ENCODE measurements at regions not wholly inside any gene's neighbourhood (a gene's known extent, or its start where the extent isn't known, plus 50 kb on each side); places are given as distances from the start of the nearest gene placed in this dataset.
"Not testable (repeated sequence)": the region's sequence is repeated elsewhere in the genome, so short reads cannot be mapped to it uniquely, and the experiment has no call there.

DNA sequence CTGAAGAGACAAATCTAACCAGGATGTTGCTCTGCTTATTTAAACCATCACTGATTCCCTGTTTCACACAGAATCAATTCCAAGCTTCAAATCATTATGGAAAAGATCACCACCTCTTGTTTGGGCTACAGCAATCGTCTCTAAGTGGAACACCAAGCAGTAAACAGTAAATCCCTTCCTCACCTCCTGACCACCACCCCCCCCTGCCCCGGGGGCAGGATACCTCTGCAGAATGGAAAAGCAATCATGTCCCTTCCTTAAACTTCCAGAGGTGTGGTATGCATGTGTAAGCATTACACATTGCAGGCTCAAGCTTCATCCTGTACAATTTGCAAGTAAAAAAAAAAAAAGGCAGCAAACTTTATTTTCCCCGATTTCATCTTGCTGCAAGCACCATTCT lies 373.8 kb downstream of the NPIPA8 start:
- no peaks in the 10 kb centered on the region for H3K36me3 ChIP-seq (ENCODE audit: control insufficient read depth, insufficient read depth, low read length)
- H3K9me3 ChIP-seq (ENCODE audit: control insufficient read depth, low read length): peaks cover 5% of the 10 kb centered on the region
- WGBS, 2 experiments (ENCODE audit: insufficient coverage in 2 of 2): 74% methylated on average over 2 of the region's 3 CpGs; no CpG with 5 or more reads in 1 of the 2 experiments
- no peaks in the 10 kb centered on the region for H3K4me1 ChIP-seq (ENCODE audit: control insufficient read depth, insufficient read depth, low read length, poor library complexity, severe bottlenecking)
- H3K27ac ChIP-seq (ENCODE audit: low read depth, low read length, severe bottlenecking): no peak overlapping the region
- no peak overlapping the region for H3K4me3 ChIP-seq (ENCODE audit: extremely low read depth, insufficient read depth, low read length, poor library complexity, severe bottlenecking)

DNA sequence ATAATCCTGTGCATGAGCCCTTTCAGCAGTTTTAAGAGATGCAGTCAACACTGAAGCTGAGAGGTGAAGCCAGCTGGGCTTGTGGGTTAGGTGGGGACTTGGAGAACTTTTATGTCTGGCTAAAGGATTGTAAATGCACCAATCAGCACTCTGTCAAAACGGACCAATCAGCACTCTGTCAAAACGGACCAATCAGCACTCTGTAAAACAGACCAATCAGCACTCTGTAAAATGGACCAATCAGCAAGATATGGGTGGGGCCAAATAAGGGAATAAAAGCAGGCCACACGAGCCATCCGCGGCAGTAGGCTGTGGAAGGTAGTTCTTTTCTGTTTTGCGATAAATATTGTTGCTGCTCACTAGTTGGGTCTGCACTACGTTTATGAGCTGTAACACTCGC lies 374.7 kb downstream of the NPIPA8 start:
- H3K4me1 ChIP-seq (ENCODE audit: control insufficient read depth, insufficient read depth, low read length, poor library complexity, severe bottlenecking); H3K36me3 ChIP-seq (ENCODE audit: control insufficient read depth, insufficient read depth, low read length); H3K9me3 ChIP-seq (ENCODE audit: control insufficient read depth, low read length); H3K4me3 ChIP-seq (ENCODE audit: extremely low read depth, insufficient read depth, low read length, poor library complexity, severe bottlenecking); H3K27ac ChIP-seq (ENCODE audit: low read depth, low read length, severe bottlenecking): not testable (repeated sequence)
- 84 to 86% methylated on average over 8 of the region's 8 CpGs for WGBS, 2 experiments (ENCODE audit: insufficient coverage in 2 of 2)

DNA sequence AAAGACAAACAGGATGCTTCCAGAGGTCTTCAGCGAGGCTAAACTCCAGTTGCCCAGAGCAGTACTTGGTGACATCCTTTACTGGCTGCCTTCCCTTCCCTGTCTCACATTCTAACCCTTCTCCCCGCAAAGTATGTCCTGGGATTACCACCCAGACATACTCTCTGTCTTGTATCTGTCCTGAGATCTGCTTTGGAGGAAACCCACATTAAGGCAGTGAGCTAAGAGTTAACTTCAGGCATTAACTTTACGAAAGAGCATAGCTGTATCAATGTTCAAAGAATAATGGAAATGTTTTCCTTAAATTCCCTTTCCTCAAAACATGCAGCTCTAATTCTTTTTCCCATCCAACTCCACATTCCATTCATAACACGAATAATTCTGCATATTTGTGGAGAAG lies 385.2 kb downstream of the NPIPA8 start:
- Histone ChIP-seq H3K9me3 (ENCODE audit: control insufficient read depth, low read length) (no peaks in the 10 kb centered on the region), H3K4me3 (ENCODE audit: extremely low read depth, insufficient read depth, low read length, poor library complexity, severe bottlenecking) (no peak overlapping the region), H3K27ac (ENCODE audit: low read depth, low read length, severe bottlenecking) (no peak overlapping the region), H3K36me3 (ENCODE audit: control insufficient read depth, insufficient read depth, low read length) (no peaks in the 10 kb centered on the region), H3K4me1 (ENCODE audit: control insufficient read depth, insufficient read depth, low read length, poor library complexity, severe bottlenecking) (peaks cover 11% of the 10 kb centered on the region)
- 72 to 92% methylated on average over 1 to 2 of the region's 4 CpGs for WGBS, 2 experiments (ENCODE audit: insufficient coverage in 2 of 2)

GRCh38 chr16:17949982-17950250 lies 386.6 kb downstream of the NPIPA8 start:
- 75 to 79% methylated on average over 3 of the region's 4 CpGs for WGBS, 2 experiments (ENCODE audit: insufficient coverage in 2 of 2)
- H3K36me3 ChIP-seq (ENCODE audit: control insufficient read depth, insufficient read depth, low read length): no peaks in the 10 kb centered on the region
- H3K27ac ChIP-seq (ENCODE audit: low read depth, low read length, severe bottlenecking): peak overlapping the region; percentile 74
- peaks cover 11% of the 10 kb centered on the region for H3K4me1 ChIP-seq (ENCODE audit: control insufficient read depth, insufficient read depth, low read length, poor library complexity, severe bottlenecking)
- no peaks in the 10 kb centered on the region for H3K9me3 ChIP-seq (ENCODE audit: control insufficient read depth, low read length)
- no peak overlapping the region for H3K4me3 ChIP-seq (ENCODE audit: extremely low read depth, insufficient read depth, low read length, poor library complexity, severe bottlenecking)

GRCh38 chr16:17949141-17949981 lies 387.2 kb downstream of the NPIPA8 start:
- H3K36me3 ChIP-seq (ENCODE audit: control insufficient read depth, insufficient read depth, low read length): no peaks in the 10 kb centered on the region
- H3K4me1 ChIP-seq (ENCODE audit: control insufficient read depth, insufficient read depth, low read length, poor library complexity, severe bottlenecking): peaks cover 11% of the 10 kb centered on the region
- no peaks in the 10 kb centered on the region for H3K9me3 ChIP-seq (ENCODE audit: control insufficient read depth, low read length)
- H3K27ac ChIP-seq (ENCODE audit: low read depth, low read length, severe bottlenecking): peak overlapping the region; percentile 74
- 52 to 72% methylated on average over 3 to 7 of the region's 10 CpGs for WGBS, 2 experiments (ENCODE audit: insufficient coverage in 2 of 2)
- no peak overlapping the region for H3K4me3 ChIP-seq (ENCODE audit: extremely low read depth, insufficient read depth, low read length, poor library complexity, severe bottlenecking)

- H3K9me3 ChIP-seq (ENCODE audit: control insufficient read depth, low read length): no peaks in the 10 kb centered on the region
- 81 to 98% methylated on average over 3 of the region's 3 CpGs for WGBS, 2 experiments (ENCODE audit: insufficient coverage in 2 of 2)
- no peak overlapping the region for H3K27ac ChIP-seq (ENCODE audit: low read depth, low read length, severe bottlenecking)
- H3K36me3 ChIP-seq (ENCODE audit: control insufficient read depth, insufficient read depth, low read length): no peaks in the 10 kb centered on the region
- H3K4me1 ChIP-seq (ENCODE audit: control insufficient read depth, insufficient read depth, low read length, poor library complexity, severe bottlenecking): peaks cover 11% of the 10 kb centered on the region
- no peak overlapping the region for H3K4me3 ChIP-seq (ENCODE audit: extremely low read depth, insufficient read depth, low read length, poor library complexity, severe bottlenecking)
These were observed 388.9 kb downstream of the NPIPA8 start for GRCh38 chr16:17947637-17948036.

- WGBS, 2 experiments (ENCODE audit: insufficient coverage in 2 of 2): no CpG with 5 or more reads among the region's 1 CpG
- H3K4me3 ChIP-seq (ENCODE audit: extremely low read depth, insufficient read depth, low read length, poor library complexity, severe bottlenecking): no peak overlapping the region
- H3K27ac ChIP-seq (ENCODE audit: low read depth, low read length, severe bottlenecking): no peak overlapping the region
- peaks cover 11% of the 10 kb centered on the region for H3K4me1 ChIP-seq (ENCODE audit: control insufficient read depth, insufficient read depth, low read length, poor library complexity, severe bottlenecking)
- H3K9me3 ChIP-seq (ENCODE audit: control insufficient read depth, low read length): no peaks in the 10 kb centered on the region
- no peaks in the 10 kb centered on the region for H3K36me3 ChIP-seq (ENCODE audit: control insufficient read depth, insufficient read depth, low read length)
These were observed 389.4 kb downstream of the NPIPA8 start for GRCh38 chr16:17947165-17947564.

DNA sequence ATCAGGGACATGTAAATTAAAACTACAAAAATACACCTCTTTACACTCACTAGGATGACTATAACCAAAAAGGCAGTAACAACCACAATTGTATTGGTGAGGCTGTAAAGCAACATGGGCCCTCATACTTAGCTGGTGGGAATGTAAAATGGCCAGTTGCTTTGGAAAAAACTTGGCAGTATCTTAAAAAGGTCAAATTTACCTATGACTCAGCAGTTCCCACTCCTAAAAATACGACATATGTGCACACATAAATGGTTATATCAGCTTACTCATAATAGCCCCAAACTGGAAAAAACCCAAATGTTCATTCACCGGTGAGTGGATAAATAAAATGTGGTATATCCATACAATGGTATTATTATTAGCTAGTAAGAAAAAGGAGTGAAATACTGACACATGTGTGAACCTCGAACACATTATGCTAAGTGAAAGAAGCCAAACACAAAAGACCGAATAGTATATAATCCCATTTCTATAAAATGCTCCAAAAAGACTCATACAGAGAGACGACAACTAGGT lies 391.4 kb downstream of the NPIPA8 start:
- no CpG with 5 or more reads among the region's 5 CpGs for WGBS, 2 experiments (ENCODE audit: insufficient coverage in 2 of 2)

DNA sequence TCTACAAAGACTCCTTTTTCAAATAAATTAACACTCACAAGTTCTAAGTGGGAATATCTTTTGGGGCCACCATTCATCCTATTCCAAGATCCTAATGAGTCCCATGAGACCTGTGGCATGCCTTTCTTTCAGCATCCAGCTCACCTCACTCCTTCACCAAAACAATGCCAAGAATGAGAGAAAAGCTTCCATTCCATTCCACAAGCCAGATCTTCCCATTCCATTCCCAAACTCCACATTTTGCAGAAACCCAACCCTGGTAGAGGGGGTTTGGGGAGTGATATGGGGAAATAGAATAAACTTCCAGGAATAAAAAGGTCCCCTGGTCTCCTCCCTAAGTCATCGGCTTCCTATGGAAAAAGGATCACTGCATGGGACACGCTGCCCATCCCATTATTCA lies 392.2 kb downstream of the NPIPA8 start:
- H3K36me3 ChIP-seq (ENCODE audit: control insufficient read depth, insufficient read depth, low read length): no peaks in the 10 kb centered on the region
- 83% methylated on average over 2 of the region's 2 CpGs; no CpG with 5 or more reads in 1 of the 2 experiments for WGBS, 2 experiments (ENCODE audit: insufficient coverage in 2 of 2)

More for the DNA sequence above, 391.4 kb downstream of the NPIPA8 start:
- H3K4me1 ChIP-seq (ENCODE audit: control insufficient read depth, insufficient read depth, low read length, poor library complexity, severe bottlenecking): peaks cover 11% of the 10 kb centered on the region
- H3K27ac ChIP-seq (ENCODE audit: low read depth, low read length, severe bottlenecking): no peak overlapping the region
- H3K4me3 ChIP-seq (ENCODE audit: extremely low read depth, insufficient read depth, low read length, poor library complexity, severe bottlenecking): no peak overlapping the region
- no peaks in the 10 kb centered on the region for H3K36me3 ChIP-seq (ENCODE audit: control insufficient read depth, insufficient read depth, low read length)
- H3K9me3 ChIP-seq (ENCODE audit: control insufficient read depth, low read length): no peaks in the 10 kb centered on the region

DNA sequence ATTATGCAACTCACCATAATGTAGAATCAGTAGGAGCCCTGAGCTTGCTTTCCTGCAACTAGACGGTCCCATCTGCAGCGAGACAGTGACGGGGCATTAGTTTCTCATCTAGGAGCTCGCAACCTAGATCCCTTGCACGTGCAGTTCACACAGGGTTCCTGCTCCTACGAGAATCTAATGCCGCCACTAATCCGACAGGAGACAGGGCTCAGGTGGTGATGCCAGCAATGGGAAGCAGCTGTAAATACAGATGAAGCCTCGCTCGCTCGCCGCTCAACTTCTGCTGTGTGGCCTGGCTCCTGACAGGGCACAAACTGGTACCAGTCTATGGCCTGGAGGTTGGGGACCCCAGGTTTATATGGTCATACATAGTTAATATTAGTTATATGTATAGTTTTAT lies 394.5 kb downstream of the NPIPA8 start:
- 94 to 95% methylated on average over 10 to 12 of the region's 12 CpGs for WGBS, 2 experiments (ENCODE audit: insufficient coverage in 2 of 2)
- Histone ChIP-seq H3K4me3 (ENCODE audit: extremely low read depth, insufficient read depth, low read length, poor library complexity, severe bottlenecking) (no peak overlapping the region), H3K9me3 (ENCODE audit: control insufficient read depth, low read length) (no peaks in the 10 kb centered on the region), H3K4me1 (ENCODE audit: control insufficient read depth, insufficient read depth, low read length, poor library complexity, severe bottlenecking) (no peaks in the 10 kb centered on the region), H3K36me3 (ENCODE audit: control insufficient read depth, insufficient read depth, low read length) (no peaks in the 10 kb centered on the region), H3K27ac (ENCODE audit: low read depth, low read length, severe bottlenecking) (no peak overlapping the region)

More for the DNA sequence above, 392.2 kb downstream of the NPIPA8 start:
- H3K27ac ChIP-seq (ENCODE audit: low read depth, low read length, severe bottlenecking): no peak overlapping the region
- no peaks in the 10 kb centered on the region for H3K9me3 ChIP-seq (ENCODE audit: control insufficient read depth, low read length)
- H3K4me1 ChIP-seq (ENCODE audit: control insufficient read depth, insufficient read depth, low read length, poor library complexity, severe bottlenecking): peaks cover 4% of the 10 kb centered on the region
- H3K4me3 ChIP-seq (ENCODE audit: extremely low read depth, insufficient read depth, low read length, poor library complexity, severe bottlenecking): no peak overlapping the region

All from mesodermal cell (in vitro differentiated cells).